ENCODE measurements at regions not wholly inside any gene's neighbourhood (a gene's known extent, or its start where the extent isn't known, plus 50 kb on each side); places are given as distances from the start of the nearest gene placed in this dataset.

GRCh38 chr15:98561169-98561941 lies 87.0 kb upstream of the IGF1R start:
- Histone ChIP-seq H3K36me3 (replicated peaks) (no peaks in the 10 kb centered on the region), H3K27me3 (replicated peaks) (no peaks in the 10 kb centered on the region), H3K27ac (no peak overlapping the region), H3K4me3 (ENCODE audit: low read depth, low read length) (no peak overlapping the region)
- no peak for TF ChIP-seq CTCF (IDR thresholded peaks at IDR 0.05; ENCODE audit: low read depth, low read length, missing control alignments)
- no peak for DNase-seq
- in situ Hi-C loops (cut with HindIII; ENCODE audit: low pct_ligation_motif_present, low sequenced_read_pairs), result no loop called here

GRCh38 chr15:98562331-98562937 lies 85.9 kb upstream of the IGF1R start:
- Histone ChIP-seq H3K36me3 (replicated peaks) (no peaks in the 10 kb centered on the region), H3K27me3 (replicated peaks) (no peaks in the 10 kb centered on the region), H3K4me3 (ENCODE audit: low read depth, low read length) (no peak overlapping the region), H3K27ac (no peak overlapping the region)
- no peak for TF ChIP-seq CTCF (IDR thresholded peaks at IDR 0.05; ENCODE audit: low read depth, low read length, missing control alignments)
- in situ Hi-C loops (cut with HindIII; ENCODE audit: low pct_ligation_motif_present, low sequenced_read_pairs), result no loop called here
- DNase-seq, result no peak

- DNase-seq, result no peak
- Histone ChIP-seq H3K27me3 (replicated peaks) (no peaks in the 10 kb centered on the region), H3K4me3 (ENCODE audit: low read depth, low read length) (no peak overlapping the region), H3K36me3 (replicated peaks) (no peaks in the 10 kb centered on the region), H3K27ac (no peak overlapping the region)
- TF ChIP-seq CTCF (IDR thresholded peaks at IDR 0.05; ENCODE audit: low read depth, low read length, missing control alignments), result no peak
- in situ Hi-C loops (cut with HindIII; ENCODE audit: low pct_ligation_motif_present, low sequenced_read_pairs), result no loop called here
These were observed 82.8 kb upstream of the IGF1R start for GRCh38 chr15:98565566-98565965.

- DNase-seq, result no peak
- H3K27me3 ChIP-seq (replicated peaks), result no peaks in the 10 kb centered on the region
- H3K36me3 ChIP-seq (replicated peaks), result no peaks in the 10 kb centered on the region
- TF ChIP-seq CTCF (IDR thresholded peaks at IDR 0.05; ENCODE audit: low read depth, low read length, missing control alignments), result no peak
- in situ Hi-C loops (cut with HindIII; ENCODE audit: low pct_ligation_motif_present, low sequenced_read_pairs), result no loop called here
- H3K4me3 ChIP-seq (ENCODE audit: low read depth, low read length), result no peak overlapping the region
- no peak overlapping the region for H3K27ac ChIP-seq
These were observed 80.4 kb upstream of the IGF1R start for GRCh38 chr15:98567951-98568350.

GRCh38 chr15:98568382-98569017 lies 79.8 kb upstream of the IGF1R start:
- H3K4me3 ChIP-seq (ENCODE audit: low read depth, low read length), result no peak overlapping the region
- DNase-seq, result no peak
- in situ Hi-C loops (cut with HindIII; ENCODE audit: low pct_ligation_motif_present, low sequenced_read_pairs), result no loop called here
- peak; percentile 39 for TF ChIP-seq CTCF (IDR thresholded peaks at IDR 0.05; ENCODE audit: low read depth, low read length, missing control alignments)
- H3K36me3 ChIP-seq (replicated peaks), result no peaks in the 10 kb centered on the region
- H3K27me3 ChIP-seq (replicated peaks), result no peaks in the 10 kb centered on the region
- no peak overlapping the region for H3K27ac ChIP-seq
